ENCODE measurements at regions not wholly inside any gene's neighbourhood (a gene's known extent, or its start where the extent isn't known, plus 50 kb on each side); places are given as distances from the start of the nearest gene placed in this dataset.
"Not testable (repeated sequence)": the region's sequence is repeated elsewhere in the genome, so short reads cannot be mapped to it uniquely, and the experiment has no call there.

GRCh38 chr6:80872199-80872950, 765.9 kb downstream of the BCKDHB start:
- Histone ChIP-seq H3K4me3 (ENCODE audit: low read depth, low read length) (no peak overlapping the region), H3K27me3 (ENCODE audit: control insufficient read depth, insufficient read depth, low read length) (no peaks in the 10 kb centered on the region), H3K36me3 (ENCODE audit: control insufficient read depth, insufficient read depth, low read length) (no peaks in the 10 kb centered on the region)
- DNase-seq (ENCODE audit: low read depth) (no peak), FAIRE-seq (no peak)
- no peak for TF ChIP-seq CTCF (IDR thresholded peaks at IDR 0.05; ENCODE audit: insufficient read depth, low read length, severe bottlenecking)

- TF ChIP-seq CTCF (IDR thresholded peaks at IDR 0.05; ENCODE audit: insufficient read depth, low read length, severe bottlenecking): no peak
- Histone ChIP-seq H3K27me3 (ENCODE audit: control insufficient read depth, insufficient read depth, low read length) (no peaks in the 10 kb centered on the region), H3K36me3 (ENCODE audit: control insufficient read depth, insufficient read depth, low read length) (no peaks in the 10 kb centered on the region), H3K4me3 (ENCODE audit: low read depth, low read length) (no peak overlapping the region)
- DNase-seq (ENCODE audit: low read depth): no peak
- no peak for FAIRE-seq
Observed at GRCh38 chr6:80862756-80863155, 756.3 kb downstream of the BCKDHB start.

GRCh38 chr6:80860107-80860506, 753.6 kb downstream of the BCKDHB start:
- TF ChIP-seq CTCF (IDR thresholded peaks at IDR 0.05; ENCODE audit: insufficient read depth, low read length, severe bottlenecking): no peak
- DNase-seq (ENCODE audit: low read depth) (no peak), FAIRE-seq (no peak)
- Histone ChIP-seq H3K36me3 (ENCODE audit: control insufficient read depth, insufficient read depth, low read length) (no peaks in the 10 kb centered on the region), H3K27me3 (ENCODE audit: control insufficient read depth, insufficient read depth, low read length) (no peaks in the 10 kb centered on the region), H3K4me3 (ENCODE audit: low read depth, low read length) (no peak overlapping the region)

- not testable (repeated sequence) for H3K36me3 ChIP-seq (ENCODE audit: control insufficient read depth, insufficient read depth, low read length); DNase-seq (ENCODE audit: low read depth); FAIRE-seq; H3K4me3 ChIP-seq (ENCODE audit: low read depth, low read length); H3K27me3 ChIP-seq (ENCODE audit: control insufficient read depth, insufficient read depth, low read length)
Observed at GRCh38 chr6:80847973-80848372, 741.5 kb downstream of the BCKDHB start.

- DNase-seq (ENCODE audit: low read depth) (no peak), FAIRE-seq (no peak)
- TF ChIP-seq CTCF (IDR thresholded peaks at IDR 0.05; ENCODE audit: insufficient read depth, low read length, severe bottlenecking): no peak
- H3K36me3 ChIP-seq (ENCODE audit: control insufficient read depth, insufficient read depth, low read length): no peaks in the 10 kb centered on the region
- H3K27me3 ChIP-seq (ENCODE audit: control insufficient read depth, insufficient read depth, low read length): no peaks in the 10 kb centered on the region
- no peak overlapping the region for H3K4me3 ChIP-seq (ENCODE audit: low read depth, low read length)
Observed at GRCh38 chr6:80832337-80832736, 725.9 kb downstream of the BCKDHB start.

GRCh38 chr6:80793411-80793810, 686.9 kb downstream of the BCKDHB start:
- Histone ChIP-seq H3K36me3 (ENCODE audit: control insufficient read depth, insufficient read depth, low read length) (no peaks in the 10 kb centered on the region), H3K4me3 (ENCODE audit: low read depth, low read length) (no peak overlapping the region), H3K27me3 (ENCODE audit: control insufficient read depth, insufficient read depth, low read length) (no peaks in the 10 kb centered on the region)
- DNase-seq (ENCODE audit: low read depth) (no peak), FAIRE-seq (no peak)
- TF ChIP-seq CTCF (IDR thresholded peaks at IDR 0.05; ENCODE audit: insufficient read depth, low read length, severe bottlenecking): no peak
